ENCODE measurements at regions not wholly inside any gene's neighbourhood (a gene's known extent, or its start where the extent isn't known, plus 50 kb on each side); places are given as distances from the start of the nearest gene placed in this dataset.

DNA sequence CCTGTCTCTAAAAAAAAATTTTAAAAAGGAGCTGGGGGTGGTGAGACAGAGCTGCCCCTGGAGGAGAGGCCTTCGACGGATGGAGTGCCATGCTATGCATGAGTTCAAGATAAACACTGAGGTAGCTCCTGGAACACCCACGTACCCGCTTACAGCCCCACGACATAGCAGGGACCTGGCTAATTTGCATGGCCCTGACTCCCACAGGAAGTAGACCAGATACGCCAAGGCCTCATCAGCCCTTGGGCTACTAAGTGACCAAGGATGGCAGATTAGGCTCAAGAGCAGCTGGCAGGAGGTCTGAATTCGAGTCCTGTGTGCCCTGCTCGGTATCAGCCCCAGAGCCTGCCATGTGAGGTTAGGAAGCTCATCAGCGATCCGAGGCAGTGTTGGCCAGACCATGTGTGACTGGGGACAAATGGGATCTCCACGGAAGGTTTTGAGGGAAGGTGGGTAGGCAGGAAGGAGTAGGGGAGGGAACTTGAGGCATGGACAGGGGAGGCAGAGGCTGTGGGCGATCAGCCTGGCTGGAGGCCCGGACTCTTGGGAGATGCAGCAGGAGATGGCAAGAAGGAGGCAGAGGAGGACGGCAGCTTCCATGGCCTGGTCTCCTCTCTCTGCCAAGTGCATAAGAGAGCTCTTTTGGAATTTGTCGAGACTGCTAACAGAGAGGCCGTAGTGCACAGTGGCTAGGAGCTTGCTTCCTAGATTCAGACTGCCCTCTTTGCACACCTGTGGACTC is 218.3 kb downstream of the GLI2 start:
- no peak for TF ChIP-seq CTCF (IDR thresholded peaks at IDR 0.05; ENCODE audit: insufficient read depth, low read length, poor library complexity, severe bottlenecking)
- no peak overlapping the region for H3K4me3 ChIP-seq (replicated peaks; ENCODE audit: low read depth, low read length)
- H3K36me3 ChIP-seq (ENCODE audit: control insufficient read depth, insufficient read depth, low read length) = no peaks in the 10 kb centered on the region
- no peaks in the 10 kb centered on the region; the same call in 1 of the 2 replicates for H3K27me3 ChIP-seq (replicated peaks; ENCODE audit: control insufficient read depth, insufficient read depth, low read length)
- DNase-seq (ENCODE audit: extremely low read depth, insufficient read length) = no peak

GRCh38 chr2:120954939-120955338 is 219.3 kb downstream of the GLI2 start:
- no peaks in the 10 kb centered on the region; the same call in 1 of the 2 replicates for H3K27me3 ChIP-seq (replicated peaks; ENCODE audit: control insufficient read depth, insufficient read depth, low read length)
- no peaks in the 10 kb centered on the region for H3K36me3 ChIP-seq (ENCODE audit: control insufficient read depth, insufficient read depth, low read length)
- H3K4me3 ChIP-seq (replicated peaks; ENCODE audit: low read depth, low read length) = no peak overlapping the region
- DNase-seq (ENCODE audit: extremely low read depth, insufficient read length) = no peak
- no peak for TF ChIP-seq CTCF (IDR thresholded peaks at IDR 0.05; ENCODE audit: insufficient read depth, low read length, poor library complexity, severe bottlenecking)

- TF ChIP-seq CTCF (IDR thresholded peaks at IDR 0.05; ENCODE audit: insufficient read depth, low read length, poor library complexity, severe bottlenecking) = no peak
- DNase-seq (ENCODE audit: extremely low read depth, insufficient read length) = no peak
- H3K27me3 ChIP-seq (replicated peaks; ENCODE audit: control insufficient read depth, insufficient read depth, low read length) = no peaks in the 10 kb centered on the region; the same call in 1 of the 2 replicates
- H3K36me3 ChIP-seq (ENCODE audit: control insufficient read depth, insufficient read depth, low read length) = no peaks in the 10 kb centered on the region
- H3K4me3 ChIP-seq (replicated peaks; ENCODE audit: low read depth, low read length) = no peak overlapping the region
Observed at GRCh38 chr2:120955427-120955826, 219.8 kb downstream of the GLI2 start.

- Histone ChIP-seq H3K36me3 (ENCODE audit: control insufficient read depth, insufficient read depth, low read length) (no peaks in the 10 kb centered on the region), H3K4me3 (replicated peaks; ENCODE audit: low read depth, low read length) (no peak overlapping the region), H3K27me3 (replicated peaks; ENCODE audit: control insufficient read depth, insufficient read depth, low read length) (no peaks in the 10 kb centered on the region; the same call in 1 of the 2 replicates)
- no peak for TF ChIP-seq CTCF (IDR thresholded peaks at IDR 0.05; ENCODE audit: insufficient read depth, low read length, poor library complexity, severe bottlenecking)
- DNase-seq (ENCODE audit: extremely low read depth, insufficient read length) = no peak
Observed at GRCh38 chr2:120956486-120957156, 221.0 kb downstream of the GLI2 start.

DNA sequence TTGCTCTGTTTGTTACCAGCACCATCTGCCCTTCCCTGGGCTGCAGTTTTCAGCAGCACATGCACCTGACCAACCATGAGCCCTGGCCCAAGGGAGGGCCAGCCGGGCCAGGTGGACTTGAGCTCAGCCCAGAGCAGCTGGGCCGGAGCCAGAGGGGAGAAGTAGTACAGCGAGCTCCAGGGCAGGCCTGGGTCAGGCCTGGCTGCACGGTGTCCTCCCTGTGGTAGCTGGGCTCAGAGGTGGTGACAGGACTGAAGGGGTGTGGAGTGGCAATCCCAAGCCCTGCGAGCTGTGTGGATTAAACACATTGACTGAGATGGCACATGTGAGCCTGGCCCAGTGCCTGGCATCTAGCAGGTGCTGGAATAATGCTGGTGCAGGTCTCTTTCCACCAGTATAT is 222.2 kb downstream of the GLI2 start:
- no peak overlapping the region for H3K4me3 ChIP-seq (replicated peaks; ENCODE audit: low read depth, low read length)
- no peak for TF ChIP-seq CTCF (IDR thresholded peaks at IDR 0.05; ENCODE audit: insufficient read depth, low read length, poor library complexity, severe bottlenecking)
- no peak for DNase-seq (ENCODE audit: extremely low read depth, insufficient read length)
- H3K27me3 ChIP-seq (replicated peaks; ENCODE audit: control insufficient read depth, insufficient read depth, low read length) = no peaks in the 10 kb centered on the region; the same call in 1 of the 2 replicates
- H3K36me3 ChIP-seq (ENCODE audit: control insufficient read depth, insufficient read depth, low read length) = no peaks in the 10 kb centered on the region

All from GM06990 (cell line).